ENCODE measurements at regions not wholly inside any gene's neighbourhood (a gene's known extent, or its start where the extent isn't known, plus 50 kb on each side); places are given as distances from the start of the nearest gene placed in this dataset.

- CTCF ChIA-PET = no interaction called here
- Histone ChIP-seq H3K27ac (ENCODE audit: low read depth, low read length) (no peak overlapping the region), H3K27me3 (ENCODE audit: insufficient read depth, low read length) (peaks cover 7% of the 10 kb centered on the region; the same call in 1 of the 2 replicates), H3K36me3 (ENCODE audit: control insufficient read depth in 1 of 2, insufficient read depth in 2 of 2, low read length in 2 of 2) (no peaks in the 10 kb centered on the region), H3K79me2 (ENCODE audit: insufficient read depth, low read length) (no peaks in the 10 kb centered on the region), H2AFZ (ENCODE audit: low read depth, low read length, poor library complexity, severe bottlenecking) (no peak overlapping the region), H3K4me3 (replicated peaks in 1 of 2; ENCODE audit: low read depth in 1 of 2, low read length in 2 of 2) (no peak overlapping the region), H3K4me1 (ENCODE audit: control insufficient read depth in 1 of 2, insufficient read depth in 2 of 2, low read length in 2 of 2) (no peaks in the 10 kb centered on the region), H3K9me3 (ENCODE audit: control insufficient read depth in 1 of 2, insufficient read depth in 1 of 2, low read depth in 1 of 2, low read length in 2 of 2) (no peaks in the 10 kb centered on the region), H3K9ac (ENCODE audit: low read length) (no peak overlapping the region), H3K9me2 (ENCODE audit: insufficient read depth) (no peaks in the 10 kb centered on the region), H4K20me1 (ENCODE audit: insufficient read depth) (no peaks in the 10 kb centered on the region), H3K4me2 (ENCODE audit: low read length) (no peak overlapping the region)
- RAD21 ChIA-PET (ENCODE audit: low non-redundant PET in 1 of 2, low total read pairs in 2 of 2, uncharacterized antibody in 2 of 2, unreplicated experiment in 2 of 2) = no interaction called here
- no TSS peak for BruUV-seq (replicated peaks)
- DNase-seq (ENCODE audit: low read depth, low spot score) (no peak), ATAC-seq (no peak)
- intact Hi-C loops (cut with micrococcal nuclease) = no loop called here
- POLR2A ChIA-PET = no interaction called here
- no peak for TF ChIP-seq SIN3A (IDR thresholded peaks at IDR 0.05; ENCODE audit: low read depth)
- TF ChIP-seq RAD21 (IDR thresholded peaks at IDR 0.05; ENCODE audit: low read depth) = no peak
- TF ChIP-seq TCF7L2 (IDR thresholded peaks at IDR 0.05; ENCODE audit: borderline replicate concordance, extremely low read depth, insufficient read depth, insufficient read length) = no peak
- TF ChIP-seq JUND (IDR thresholded peaks at IDR 0.05) = no peak
- no peak for TF ChIP-seq ATF3 (IDR thresholded peaks at IDR 0.05)
- TF ChIP-seq EZH2 (IDR thresholded peaks at IDR 0.05) = no peak
- TF ChIP-seq SRF (IDR thresholded peaks at IDR 0.05; ENCODE audit: low read depth) = no peak
Observed at GRCh38 chr3:168612671-168613070, 516.9 kb upstream of the GOLIM4 start.

DNA sequence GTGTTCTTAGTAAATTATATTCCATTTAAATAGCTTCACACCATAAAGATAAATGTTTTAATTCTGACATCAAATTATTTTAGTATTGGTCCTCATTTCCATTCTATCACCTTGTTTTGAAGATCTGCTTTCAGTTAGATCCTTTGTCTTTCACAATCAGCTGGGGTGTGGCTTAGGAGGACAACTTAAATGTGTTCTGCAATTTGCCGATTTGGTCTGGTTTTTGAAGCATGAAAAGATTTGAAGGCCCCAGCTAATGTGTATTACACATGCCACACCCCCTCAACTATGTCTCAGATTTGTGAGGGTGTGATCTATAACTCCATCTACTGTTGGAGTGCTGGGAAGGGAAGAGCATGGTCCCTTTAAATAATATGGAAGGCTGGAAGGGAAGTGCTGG lies 516.1 kb upstream of the GOLIM4 start:
- Histone ChIP-seq H3K36me3 (ENCODE audit: control insufficient read depth in 1 of 2, insufficient read depth in 2 of 2, low read length in 2 of 2) (no peaks in the 10 kb centered on the region), H3K27ac (ENCODE audit: low read depth, low read length) (no peak overlapping the region), H3K4me2 (ENCODE audit: low read length) (no peak overlapping the region), H3K9me3 (ENCODE audit: control insufficient read depth in 1 of 2, insufficient read depth in 1 of 2, low read depth in 1 of 2, low read length in 2 of 2) (no peaks in the 10 kb centered on the region), H3K9ac (ENCODE audit: low read length) (no peak overlapping the region), H3K79me2 (ENCODE audit: insufficient read depth, low read length) (no peaks in the 10 kb centered on the region), H4K20me1 (ENCODE audit: insufficient read depth) (no peaks in the 10 kb centered on the region), H3K27me3 (ENCODE audit: insufficient read depth, low read length) (0 out of 2 replicates have a peak, but pooled peaks cover 1% of the 10 kb centered on the region), H3K4me3 (replicated peaks in 1 of 2; ENCODE audit: low read depth in 1 of 2, low read length in 2 of 2) (no peak overlapping the region), H3K4me1 (ENCODE audit: control insufficient read depth in 1 of 2, insufficient read depth in 2 of 2, low read length in 2 of 2) (no peaks in the 10 kb centered on the region), H3K9me2 (ENCODE audit: insufficient read depth) (no peaks in the 10 kb centered on the region), H2AFZ (ENCODE audit: low read depth, low read length, poor library complexity, severe bottlenecking) (no peak overlapping the region)
- ATAC-seq (no peak), DNase-seq (ENCODE audit: low read depth, low spot score) (no peak)
- POLR2A ChIA-PET = no interaction called here
- CTCF ChIA-PET = no interaction called here
- RAD21 ChIA-PET (ENCODE audit: low non-redundant PET in 1 of 2, low total read pairs in 2 of 2, uncharacterized antibody in 2 of 2, unreplicated experiment in 2 of 2) = no interaction called here
- TF ChIP-seq POLR2AphosphoS5 (IDR thresholded peaks at IDR 0.05; ENCODE audit: low read depth, low read length) (no peak), EZH2 (IDR thresholded peaks at IDR 0.05) (no peak), YY1 (IDR thresholded peaks at IDR 0.05; ENCODE audit: extremely low read depth, insufficient replicate concordance, low read depth, low read length) (no peak), CBX3 (IDR thresholded peaks at IDR 0.05; ENCODE audit: low read depth) (no peak), SRF (IDR thresholded peaks at IDR 0.05; ENCODE audit: low read depth) (no peak), ZNF274 (IDR thresholded peaks at IDR 0.05; ENCODE audit: low read depth, low read length) (no peak), TCF7L2 (IDR thresholded peaks at IDR 0.05; ENCODE audit: borderline replicate concordance, extremely low read depth, insufficient read depth, insufficient read length) (no peak), SP1 (IDR thresholded peaks at IDR 0.05; ENCODE audit: low read depth) (no peak), POLR2A (IDR thresholded peaks at IDR 0.05; ENCODE audit: borderline replicate concordance, extremely low read depth, insufficient read depth, insufficient read length) (no peak), EZH2phosphoT487 (IDR thresholded peaks at IDR 0.05; ENCODE audit: borderline replicate concordance) (no peak), RAD21 (IDR thresholded peaks at IDR 0.05; ENCODE audit: low read depth) (no peak)
- TF ChIP-seq, protein P1, sequence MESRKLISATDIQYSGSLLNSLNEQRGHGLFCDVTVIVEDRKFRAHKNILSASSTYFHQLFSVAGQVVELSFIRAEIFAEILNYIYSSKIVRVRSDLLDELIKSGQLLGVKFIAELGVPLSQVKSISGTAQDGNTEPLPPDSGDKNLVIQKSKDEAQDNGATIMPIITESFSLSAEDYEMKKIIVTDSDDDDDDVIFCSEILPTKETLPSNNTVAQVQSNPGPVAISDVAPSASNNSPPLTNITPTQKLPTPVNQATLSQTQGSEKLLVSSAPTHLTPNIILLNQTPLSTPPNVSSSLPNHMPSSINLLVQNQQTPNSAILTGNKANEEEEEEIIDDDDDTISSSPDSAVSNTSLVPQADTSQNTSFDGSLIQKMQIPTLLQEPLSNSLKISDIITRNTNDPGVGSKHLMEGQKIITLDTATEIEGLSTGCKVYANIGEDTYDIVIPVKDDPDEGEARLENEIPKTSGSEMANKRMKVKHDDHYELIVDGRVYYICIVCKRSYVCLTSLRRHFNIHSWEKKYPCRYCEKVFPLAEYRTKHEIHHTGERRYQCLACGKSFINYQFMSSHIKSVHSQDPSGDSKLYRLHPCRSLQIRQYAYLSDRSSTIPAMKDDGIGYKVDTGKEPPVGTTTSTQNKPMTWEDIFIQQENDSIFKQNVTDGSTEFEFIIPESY (IDR thresholded peaks at IDR 0.05; ENCODE audit: extremely low read depth, insufficient replicate concordance, low read length) = no peak
- TF ChIP-seq, protein P2, sequence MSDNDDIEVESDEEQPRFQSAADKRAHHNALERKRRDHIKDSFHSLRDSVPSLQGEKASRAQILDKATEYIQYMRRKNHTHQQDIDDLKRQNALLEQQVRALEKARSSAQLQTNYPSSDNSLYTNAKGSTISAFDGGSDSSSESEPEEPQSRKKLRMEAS (IDR thresholded peaks at IDR 0.05) = no peak
- intact Hi-C loops (cut with micrococcal nuclease) = no loop called here
- no TSS peak for BruUV-seq (replicated peaks)
